Neuron (in vitro differentiated cells): ENCODE measurements at regions not wholly inside any gene's neighbourhood (a gene's known extent, or its start where the extent isn't known, plus 50 kb on each side); places are given as distances from the start of the nearest gene placed in this dataset.
A peak's percentile ranks its signal among the peaks of the same experiment; 100 is the strongest.

Source experiments
- H2AFZ ChIP-seq: one replicate; pipeline ENCODE4 v1.6.1; 2013; ENCODE audit warnings: low read depth, mild to moderate bottlenecking, inconsistent platforms, low read length, moderate library complexity
- H3K27me3 ChIP-seq: one replicate; pipeline ENCODE4 v1.6.1; 2013; ENCODE audit warnings: low read length; ENCODE audit not compliant: insufficient read depth
- H3K36me3 ChIP-seq: one replicate; pipeline ENCODE4 v1.6.1; 2013; ENCODE audit warnings: low read length; ENCODE audit not compliant: insufficient read depth
- H3K4me1 ChIP-seq: one replicate; pipeline ENCODE4 v1.6.1; 2013; ENCODE audit warnings: low read length; ENCODE audit not compliant: insufficient read depth
- H3K4me3 ChIP-seq: 2 replicates; pipeline ENCODE4 v1.5.1; 2013; ENCODE audit warnings: mild to moderate bottlenecking, low read length, moderate library complexity
- H3K9me3 ChIP-seq: one replicate; pipeline ENCODE4 v1.6.1; 2013; ENCODE audit warnings: low read length

GRCh38 chr13:30121666-30122065, 185.7 kb downstream of the KATNAL1 start:
- Histone ChIP-seq H3K4me1 (no peaks in the 10 kb centered on the region), H3K4me3 (no peak overlapping the region), H2AFZ (no peak overlapping the region), H3K27me3 (peaks cover 4% of the 10 kb centered on the region), H3K9me3 (no peaks in the 10 kb centered on the region), H3K36me3 (no peaks in the 10 kb centered on the region)

GRCh38 chr13:30121244-30121643, 186.1 kb downstream of the KATNAL1 start:
- Histone ChIP-seq H3K9me3 (no peaks in the 10 kb centered on the region), H3K4me3 (no peak overlapping the region), H2AFZ (no peak overlapping the region), H3K27me3 (peaks cover 4% of the 10 kb centered on the region), H3K4me1 (no peaks in the 10 kb centered on the region), H3K36me3 (no peaks in the 10 kb centered on the region)

- no peak overlapping the region for H2AFZ ChIP-seq
- H3K27me3 ChIP-seq = peaks cover 4% of the 10 kb centered on the region
- peaks cover under 1% of the 10 kb centered on the region for H3K4me1 ChIP-seq
- no peaks in the 10 kb centered on the region for H3K9me3 ChIP-seq
- H3K36me3 ChIP-seq = no peaks in the 10 kb centered on the region
- no peak overlapping the region for H3K4me3 ChIP-seq
These were observed 187.1 kb downstream of the KATNAL1 start for GRCh38 chr13:30120133-30120822.

GRCh38 chr13:30119476-30119875, 187.9 kb downstream of the KATNAL1 start:
- Histone ChIP-seq H2AFZ (no peak overlapping the region), H3K27me3 (peaks cover 4% of the 10 kb centered on the region), H3K4me1 (peaks cover 4% of the 10 kb centered on the region), H3K9me3 (no peaks in the 10 kb centered on the region), H3K4me3 (no peak overlapping the region), H3K36me3 (no peaks in the 10 kb centered on the region)

- H3K27me3 ChIP-seq = peaks cover 4% of the 10 kb centered on the region
- peaks cover 24% of the 10 kb centered on the region for H3K4me1 ChIP-seq
- no peak overlapping the region for H2AFZ ChIP-seq
- no peaks in the 10 kb centered on the region for H3K36me3 ChIP-seq
- no peak overlapping the region for H3K4me3 ChIP-seq
- H3K9me3 ChIP-seq = no peaks in the 10 kb centered on the region
These were observed 191.0 kb downstream of the KATNAL1 start for GRCh38 chr13:30116379-30116778.

- H3K9me3 ChIP-seq = no peaks in the 10 kb centered on the region
- peaks cover 3% of the 10 kb centered on the region for H3K27me3 ChIP-seq
- H3K36me3 ChIP-seq = no peaks in the 10 kb centered on the region
- peak overlapping the region; percentile 58 for H3K4me3 ChIP-seq
- peak overlapping the region; percentile 84 for H2AFZ ChIP-seq
- H3K4me1 ChIP-seq = peaks cover 27% of the 10 kb centered on the region
These were observed 192.1 kb downstream of the KATNAL1 start for GRCh38 chr13:30115257-30115600.

- Histone ChIP-seq H2AFZ (peak overlapping the region; percentile 84), H3K36me3 (no peaks in the 10 kb centered on the region), H3K4me3 (peak overlapping the region; percentile 58), H3K27me3 (no peaks in the 10 kb centered on the region), H3K9me3 (no peaks in the 10 kb centered on the region), H3K4me1 (peaks cover 30% of the 10 kb centered on the region)
These were observed 192.6 kb downstream of the KATNAL1 start for GRCh38 chr13:30114571-30115256.

- H3K27me3 ChIP-seq = no peaks in the 10 kb centered on the region
- peak overlapping the region; percentile 84 for H2AFZ ChIP-seq
- peaks cover 36% of the 10 kb centered on the region for H3K4me1 ChIP-seq
- H3K9me3 ChIP-seq = no peaks in the 10 kb centered on the region
- peak overlapping the region; percentile 58 for H3K4me3 ChIP-seq
- H3K36me3 ChIP-seq = no peaks in the 10 kb centered on the region
These were observed 193.3 kb downstream of the KATNAL1 start for GRCh38 chr13:30113983-30114570.

- Histone ChIP-seq H3K4me3 (no peak overlapping the region), H2AFZ (no peak overlapping the region), H3K4me1 (peaks cover 37% of the 10 kb centered on the region), H3K27me3 (no peaks in the 10 kb centered on the region), H3K9me3 (no peaks in the 10 kb centered on the region), H3K36me3 (no peaks in the 10 kb centered on the region)
These were observed 193.8 kb downstream of the KATNAL1 start for GRCh38 chr13:30113551-30113950.

GRCh38 chr13:30112602-30113435, 194.5 kb downstream of the KATNAL1 start:
- H3K4me3 ChIP-seq = no peak overlapping the region
- peaks cover 37% of the 10 kb centered on the region for H3K4me1 ChIP-seq
- no peaks in the 10 kb centered on the region for H3K9me3 ChIP-seq
- H3K36me3 ChIP-seq = no peaks in the 10 kb centered on the region
- H2AFZ ChIP-seq = peak overlapping the region; percentile 82
- no peaks in the 10 kb centered on the region for H3K27me3 ChIP-seq

GRCh38 chr13:30111810-30112209, 195.5 kb downstream of the KATNAL1 start:
- H3K36me3 ChIP-seq = no peaks in the 10 kb centered on the region
- H3K4me1 ChIP-seq = peaks cover 37% of the 10 kb centered on the region
- H3K9me3 ChIP-seq = no peaks in the 10 kb centered on the region
- H2AFZ ChIP-seq = no peak overlapping the region
- no peaks in the 10 kb centered on the region for H3K27me3 ChIP-seq
- H3K4me3 ChIP-seq = no peak overlapping the region

GRCh38 chr13:30110301-30111070, 196.9 kb downstream of the KATNAL1 start:
- Histone ChIP-seq H3K27me3 (no peaks in the 10 kb centered on the region), H3K4me3 (no peak overlapping the region), H3K36me3 (no peaks in the 10 kb centered on the region), H3K9me3 (no peaks in the 10 kb centered on the region), H3K4me1 (peaks cover 37% of the 10 kb centered on the region), H2AFZ (no peak overlapping the region)
